GM12872 (cell line): ENCODE measurements at regions not wholly inside any gene's neighbourhood (a gene's known extent, or its start where the extent isn't known, plus 50 kb on each side); places are given as distances from the start of the nearest gene placed in this dataset.

Experiments used
- TF ChIP-seq, protein P1 (sequence below): IDR thresholded peaks from 3 replicates; pipeline ENCODE4 v1.5.1; 2011; ENCODE audit warnings: low read depth, mild to moderate bottlenecking, low read length, moderate library complexity; ENCODE audit not compliant: insufficient read depth

DNA sequence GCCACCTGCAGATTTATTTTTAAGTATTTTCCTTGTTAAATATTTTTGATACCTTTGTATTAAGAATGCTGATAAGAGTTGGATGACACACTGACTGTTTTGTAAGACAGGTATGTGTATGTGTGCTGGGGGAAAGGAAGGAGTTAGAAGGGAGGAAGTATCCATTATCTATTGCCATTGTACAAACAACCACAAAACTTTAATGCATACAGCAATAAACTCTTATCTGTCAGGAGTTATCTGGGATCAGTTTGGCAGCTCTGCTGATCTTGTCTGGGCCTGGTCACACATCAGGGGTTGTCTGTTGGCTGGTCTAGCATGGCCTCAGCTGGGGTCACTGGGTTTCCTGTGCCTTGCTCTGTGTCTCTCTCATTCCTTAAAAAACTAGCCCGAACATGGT, 423.9 kb upstream of the USP24 start:
- TF ChIP-seq, protein P1, sequence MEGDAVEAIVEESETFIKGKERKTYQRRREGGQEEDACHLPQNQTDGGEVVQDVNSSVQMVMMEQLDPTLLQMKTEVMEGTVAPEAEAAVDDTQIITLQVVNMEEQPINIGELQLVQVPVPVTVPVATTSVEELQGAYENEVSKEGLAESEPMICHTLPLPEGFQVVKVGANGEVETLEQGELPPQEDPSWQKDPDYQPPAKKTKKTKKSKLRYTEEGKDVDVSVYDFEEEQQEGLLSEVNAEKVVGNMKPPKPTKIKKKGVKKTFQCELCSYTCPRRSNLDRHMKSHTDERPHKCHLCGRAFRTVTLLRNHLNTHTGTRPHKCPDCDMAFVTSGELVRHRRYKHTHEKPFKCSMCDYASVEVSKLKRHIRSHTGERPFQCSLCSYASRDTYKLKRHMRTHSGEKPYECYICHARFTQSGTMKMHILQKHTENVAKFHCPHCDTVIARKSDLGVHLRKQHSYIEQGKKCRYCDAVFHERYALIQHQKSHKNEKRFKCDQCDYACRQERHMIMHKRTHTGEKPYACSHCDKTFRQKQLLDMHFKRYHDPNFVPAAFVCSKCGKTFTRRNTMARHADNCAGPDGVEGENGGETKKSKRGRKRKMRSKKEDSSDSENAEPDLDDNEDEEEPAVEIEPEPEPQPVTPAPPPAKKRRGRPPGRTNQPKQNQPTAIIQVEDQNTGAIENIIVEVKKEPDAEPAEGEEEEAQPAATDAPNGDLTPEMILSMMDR: no peak

DNA sequence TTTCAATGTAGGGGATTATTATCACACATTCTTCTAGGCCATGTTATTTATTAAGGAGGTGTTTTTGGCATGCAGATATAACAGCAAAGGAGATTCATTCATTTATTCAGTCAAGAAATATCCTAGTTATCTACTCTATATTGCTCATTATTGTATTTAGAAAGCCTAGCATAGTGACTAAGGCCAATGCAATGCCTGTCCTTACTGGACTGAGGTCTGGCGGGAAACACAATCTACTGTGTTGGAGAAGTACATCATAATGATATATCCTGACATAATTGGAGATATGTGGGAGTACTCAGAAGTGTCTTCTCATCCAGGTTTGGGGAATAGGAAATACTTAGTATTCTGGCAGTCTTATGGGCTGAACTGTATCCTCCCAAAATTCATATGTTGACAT, 421.5 kb upstream of the USP24 start:
- TF ChIP-seq, protein P1: no peak

DNA sequence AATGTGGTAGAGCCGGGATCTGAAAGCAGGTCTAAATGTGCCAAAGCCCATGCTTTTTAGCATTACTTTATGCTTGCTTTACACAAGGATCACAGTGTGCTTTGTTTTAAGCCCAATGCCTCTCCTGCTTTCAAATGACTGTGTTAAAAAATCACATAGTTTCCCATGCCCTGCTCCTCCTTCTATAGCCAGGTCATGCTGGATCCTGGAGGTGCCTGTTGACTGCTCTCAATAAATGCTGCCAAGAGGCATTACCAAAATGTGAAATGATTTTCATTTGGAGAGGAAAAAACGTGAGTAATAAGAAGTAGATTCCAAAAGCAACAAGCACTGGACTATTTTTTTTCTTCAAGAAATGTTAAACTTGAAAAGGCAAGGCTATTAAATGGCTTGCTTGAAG, 420.7 kb upstream of the USP24 start:
- TF ChIP-seq, protein P1: no peak

DNA sequence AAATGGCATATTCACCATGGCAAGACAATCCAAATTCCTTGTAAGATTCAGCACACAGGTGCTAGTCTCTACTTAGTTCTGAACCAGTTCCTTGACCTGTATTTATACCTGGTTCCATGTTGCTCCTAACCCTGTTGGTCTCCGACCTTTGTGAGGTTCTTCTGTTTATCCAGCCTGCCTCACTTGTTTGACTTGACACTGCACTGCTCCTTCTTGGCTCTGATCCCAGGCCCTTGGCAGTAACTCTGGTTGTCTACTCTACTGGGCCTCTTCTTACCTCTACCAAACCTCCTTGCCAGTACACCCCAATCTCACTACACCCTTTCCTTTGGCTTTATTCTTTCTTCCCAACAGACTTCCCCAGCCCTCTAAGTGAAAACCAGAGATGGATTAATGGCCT, 419.4 kb upstream of the USP24 start:
- TF ChIP-seq, protein P1: no peak

DNA sequence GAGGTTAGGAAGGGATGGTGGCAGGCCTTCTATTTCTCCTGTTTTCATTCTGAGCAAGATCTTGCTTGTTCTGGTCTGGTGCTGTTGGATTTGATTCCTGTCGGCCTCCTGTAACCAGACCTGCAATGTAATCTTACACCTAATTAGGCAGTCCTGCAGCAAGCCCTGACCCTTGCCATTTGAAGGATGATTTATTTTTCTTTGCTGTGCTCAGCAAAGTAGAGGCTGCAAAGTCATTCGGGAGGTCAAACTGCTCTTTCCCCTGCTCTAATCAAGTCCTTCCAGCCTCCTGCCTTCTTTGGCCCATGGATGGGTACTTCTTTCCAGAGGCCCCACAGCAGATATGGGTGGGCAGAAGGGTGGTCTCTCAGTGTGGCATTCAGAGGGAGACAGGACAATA, 417.7 kb upstream of the USP24 start:
- TF ChIP-seq, protein P1: no peak

DNA sequence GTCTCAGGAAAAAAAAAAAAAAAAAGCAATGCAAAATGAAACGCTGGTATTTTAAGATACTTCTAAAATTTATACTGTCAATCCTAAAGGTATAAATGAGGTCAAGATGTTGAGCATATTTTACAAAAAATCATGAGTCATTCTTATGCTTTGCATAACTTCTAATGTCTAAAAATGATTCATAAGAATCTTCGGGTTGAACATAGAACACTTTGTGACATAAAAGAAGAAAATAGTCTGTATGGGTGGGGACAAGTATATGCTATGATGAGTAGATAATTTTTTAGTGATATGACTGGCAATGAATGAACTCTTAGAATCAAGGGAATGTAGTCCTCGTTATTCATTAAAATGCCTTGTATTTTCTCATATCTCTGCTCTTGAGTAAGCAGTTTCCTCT, 416.9 kb upstream of the USP24 start:
- TF ChIP-seq, protein P1: no peak

DNA sequence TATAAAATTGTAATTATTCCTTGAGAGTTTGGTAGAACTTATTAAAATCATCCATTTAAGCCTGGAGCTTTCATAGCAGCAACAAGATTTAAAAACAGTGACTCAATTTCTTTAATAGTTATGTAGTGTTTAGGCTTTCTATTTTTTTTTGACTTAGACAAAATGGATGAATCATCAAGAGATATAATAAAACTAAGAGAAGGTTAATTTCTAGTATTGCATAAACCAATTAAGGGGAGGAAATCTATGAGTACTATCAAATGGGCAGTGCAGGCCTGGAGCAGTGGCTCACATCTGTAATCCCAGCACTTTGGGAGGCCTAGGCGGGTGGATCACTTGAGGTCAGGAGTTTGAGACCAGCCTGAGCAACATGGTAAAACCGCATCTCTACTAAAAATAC, 416.3 kb upstream of the USP24 start:
- TF ChIP-seq, protein P1: no peak

DNA sequence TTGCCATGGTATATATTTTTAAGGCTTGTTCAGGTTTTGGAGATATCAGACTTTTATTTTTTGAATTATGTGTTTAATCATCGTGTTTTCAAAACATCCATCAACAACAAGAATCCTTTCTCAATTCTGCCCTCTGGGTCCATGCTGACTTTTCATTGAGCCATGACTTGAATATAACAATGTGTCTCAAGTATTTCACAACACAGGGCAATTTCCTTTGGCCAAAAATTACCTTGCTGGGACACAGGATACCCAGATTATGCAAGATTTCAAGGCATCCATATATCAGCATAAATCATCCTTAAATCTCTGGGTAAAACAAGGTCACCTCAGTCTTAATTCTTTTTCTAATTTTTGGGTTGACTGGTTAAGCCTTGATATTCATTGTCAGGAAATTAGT, 411.2 kb upstream of the USP24 start:
- TF ChIP-seq, protein P1: no peak
